Activated CD4-positive, alpha-beta T cell treated with anti-CD3 and anti-CD28 coated beads, Interleukin-2, amount 10 ng/mL, durations not matched to agents 24 days and 14 days (primary cell): ENCODE measurements at regions not wholly inside any gene's neighbourhood (a gene's known extent, or its start where the extent isn't known, plus 50 kb on each side); places are given as distances from the start of the nearest gene placed in this dataset.
"Not testable (repeated sequence)": the region's sequence is repeated elsewhere in the genome, so short reads cannot be mapped to it uniquely, and the experiment has no call there.

Source experiments
- DNase-seq: peaks from one replicate; pipeline ENCODE4 v3.0.0; 2022
- H3K27ac Mint-ChIP-seq: one replicate; pipeline ENCODE4 v1.8.0; 2022; ENCODE audit warnings: mild to moderate bottlenecking, mixed read lengths
- H3K27me3 Mint-ChIP-seq: one replicate; pipeline ENCODE4 v1.8.0; 2022; ENCODE audit warnings: mixed read lengths
- H3K36me3 Mint-ChIP-seq: one replicate; pipeline ENCODE4 v1.8.0; 2022; ENCODE audit warnings: low read depth, mild to moderate bottlenecking, mixed read lengths
- H3K4me1 Mint-ChIP-seq: one replicate; pipeline ENCODE4 v1.8.0; 2021; ENCODE audit warnings: mixed read lengths
- H3K4me3 Mint-ChIP-seq: one replicate; pipeline ENCODE4 v1.8.0; 2022; ENCODE audit warnings: mild to moderate bottlenecking, moderate library complexity, mixed read lengths
- H3K9me3 Mint-ChIP-seq: one replicate; pipeline ENCODE4 v1.8.0; 2021; ENCODE audit warnings: mixed read lengths
- intact Hi-C: fragments of 100-400 bp; cut with micrococcal nuclease; formaldehyde crosslinking; loops from one replicate; pipeline ENCODE4 v1.15.1; 2023

DNA sequence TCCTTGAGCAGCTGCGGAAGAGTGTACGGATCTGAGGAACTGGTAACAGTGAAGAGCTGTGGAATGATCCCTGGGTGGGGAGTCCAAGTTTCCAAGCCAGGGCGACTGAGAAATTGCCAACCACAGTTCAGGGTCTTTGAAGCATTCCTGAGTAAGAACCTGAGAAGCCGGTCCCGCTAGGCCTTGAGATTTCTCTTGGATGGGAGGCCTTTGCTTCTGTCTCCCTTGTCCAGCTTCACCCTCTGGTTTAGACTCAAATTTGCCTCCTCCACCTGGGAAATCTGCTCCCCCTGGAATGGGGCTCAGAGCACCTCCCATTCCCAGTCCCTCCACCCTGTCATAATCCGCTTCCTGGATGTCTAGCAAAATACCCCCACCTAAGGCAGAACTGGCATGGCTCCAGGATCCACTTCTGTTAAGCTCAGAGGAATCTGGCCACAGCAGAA is 127.7 kb upstream of the DLG1 start:
- H3K27me3 Mint-ChIP-seq = peaks cover 12% of the 10 kb centered on the region
- intact Hi-C loops = loop anchor here (5.0 kb wide), 1 partner anchor 91 kb away; no protein-coding TSS in a partner anchor

DNA sequence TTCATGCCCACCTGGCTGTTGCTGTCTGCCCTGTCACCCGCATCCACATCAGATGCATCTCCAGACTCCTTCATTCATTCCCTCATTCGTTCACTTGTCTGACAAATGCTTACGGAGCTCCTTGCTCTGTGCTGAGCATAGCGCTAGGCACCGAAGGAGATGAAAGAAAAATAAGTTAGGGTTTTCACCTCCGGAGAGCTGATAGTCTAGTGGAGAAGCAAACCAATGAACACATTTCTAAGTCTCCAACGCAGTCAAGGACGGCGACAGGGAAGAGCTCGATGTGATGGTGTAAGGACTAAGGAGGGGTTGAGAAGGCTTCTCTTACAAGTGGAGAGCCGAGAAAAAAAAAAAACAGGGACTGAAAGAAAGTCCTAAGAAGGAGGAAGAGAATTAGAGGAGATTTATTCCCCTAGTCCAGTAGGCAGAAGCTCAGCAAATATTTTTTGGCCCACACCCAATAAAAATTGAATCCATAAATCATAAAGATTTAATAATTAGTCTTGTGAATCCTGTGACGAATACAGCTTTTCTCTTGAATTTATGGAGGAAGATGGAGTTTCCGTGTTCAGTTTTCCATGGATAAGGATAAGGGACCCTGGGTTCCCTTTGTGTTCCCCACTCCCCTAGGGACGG is 127.2 kb upstream of the DLG1 start:
- peaks cover 9% of the 10 kb centered on the region for H3K27me3 Mint-ChIP-seq
- H3K4me1 Mint-ChIP-seq = peaks cover 42% of the 10 kb centered on the region
- H3K9me3 Mint-ChIP-seq = no peaks in the 10 kb centered on the region
- no peak overlapping the region for H3K27ac Mint-ChIP-seq
- DNase-seq = no peak
- intact Hi-C loops = loop anchor here (5.0 kb wide), 1 partner anchor 92 kb away; no protein-coding TSS in a partner anchor
- no peaks in the 10 kb centered on the region for H3K36me3 Mint-ChIP-seq
- H3K4me3 Mint-ChIP-seq = no peak overlapping the region

More for the DNA sequence above, 127.7 kb upstream of the DLG1 start:
- Mint-ChIP-seq H3K36me3 (no peaks in the 10 kb centered on the region), H3K27ac (no peak overlapping the region), H3K4me1 (peaks cover 46% of the 10 kb centered on the region), H3K4me3 (no peak overlapping the region), H3K9me3 (no peaks in the 10 kb centered on the region)
- DNase-seq = no peak

DNA sequence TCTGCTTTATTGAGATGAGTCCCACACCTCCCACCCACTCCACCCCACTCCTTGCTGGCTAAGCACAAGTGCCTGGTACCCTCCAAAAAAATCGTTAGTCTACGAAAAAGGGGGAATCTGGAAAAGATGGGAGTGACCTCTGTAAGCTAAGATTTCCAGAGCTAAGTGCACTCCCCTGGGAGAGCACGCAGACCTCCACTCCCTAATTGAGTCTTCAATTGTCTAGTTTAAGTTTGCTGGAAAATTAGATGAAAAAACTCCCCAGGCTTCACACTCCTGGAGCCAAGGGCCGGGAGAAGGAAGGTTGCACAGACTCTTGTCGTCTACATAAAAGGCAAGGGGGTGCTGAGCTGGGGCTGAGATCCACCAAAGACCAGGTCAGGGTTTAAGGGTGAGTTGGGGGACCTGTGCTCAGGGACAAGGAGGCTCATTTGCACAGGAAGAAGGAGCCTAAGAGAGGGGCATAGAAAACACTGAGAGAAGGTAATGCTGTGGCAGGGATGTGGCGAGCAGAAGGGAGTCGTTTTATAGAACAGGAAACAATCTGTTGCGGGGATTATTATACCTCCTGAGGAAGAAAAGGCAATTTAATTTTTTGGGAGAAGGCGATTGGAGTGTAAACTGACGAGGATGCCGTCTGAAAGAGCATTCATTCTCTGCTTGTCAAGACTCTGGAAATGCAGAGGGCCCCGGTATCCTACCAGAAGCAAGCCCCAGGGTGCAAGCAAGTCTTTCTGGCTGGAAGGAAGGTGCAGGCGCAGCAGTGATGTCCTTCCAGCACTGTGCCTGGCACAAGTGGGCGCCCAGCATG is 126.5 kb upstream of the DLG1 start:
- H3K4me1 Mint-ChIP-seq = peaks cover 41% of the 10 kb centered on the region
- intact Hi-C loops = loop anchor here (5.0 kb wide), 1 partner anchor 92 kb away; no protein-coding TSS in a partner anchor
- DNase-seq = no peak
- no peak overlapping the region for H3K4me3 Mint-ChIP-seq
- H3K27me3 Mint-ChIP-seq = peaks cover 9% of the 10 kb centered on the region
- H3K27ac Mint-ChIP-seq = no peak overlapping the region
- no peaks in the 10 kb centered on the region for H3K36me3 Mint-ChIP-seq
- no peaks in the 10 kb centered on the region for H3K9me3 Mint-ChIP-seq

DNA sequence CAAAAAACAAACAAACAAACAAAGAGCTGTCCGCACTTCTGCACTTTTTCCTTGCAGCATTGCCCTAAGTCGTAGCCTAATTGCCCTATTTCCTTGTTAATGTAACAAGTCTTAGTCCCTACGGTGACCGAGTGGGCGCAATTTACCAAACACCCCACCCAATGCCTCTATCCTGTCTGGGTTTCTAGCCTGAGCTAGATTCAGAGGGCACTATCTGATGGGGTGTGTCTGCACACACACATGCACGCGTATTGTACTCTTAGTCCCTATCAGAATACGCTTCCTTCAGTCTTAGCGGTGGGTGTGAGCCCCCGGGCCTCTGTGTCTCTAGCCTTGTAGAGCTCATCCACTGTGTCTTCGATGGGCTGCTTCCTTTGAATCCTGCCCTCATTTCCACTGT is 125.9 kb upstream of the DLG1 start:
- Mint-ChIP-seq H3K36me3 (no peaks in the 10 kb centered on the region), H3K27me3 (peaks cover 9% of the 10 kb centered on the region), H3K9me3 (no peaks in the 10 kb centered on the region), H3K4me1 (peaks cover 35% of the 10 kb centered on the region), H3K4me3 (no peak overlapping the region), H3K27ac (no peak overlapping the region)
- DNase-seq = no peak
- intact Hi-C loops = no loop called here

DNA sequence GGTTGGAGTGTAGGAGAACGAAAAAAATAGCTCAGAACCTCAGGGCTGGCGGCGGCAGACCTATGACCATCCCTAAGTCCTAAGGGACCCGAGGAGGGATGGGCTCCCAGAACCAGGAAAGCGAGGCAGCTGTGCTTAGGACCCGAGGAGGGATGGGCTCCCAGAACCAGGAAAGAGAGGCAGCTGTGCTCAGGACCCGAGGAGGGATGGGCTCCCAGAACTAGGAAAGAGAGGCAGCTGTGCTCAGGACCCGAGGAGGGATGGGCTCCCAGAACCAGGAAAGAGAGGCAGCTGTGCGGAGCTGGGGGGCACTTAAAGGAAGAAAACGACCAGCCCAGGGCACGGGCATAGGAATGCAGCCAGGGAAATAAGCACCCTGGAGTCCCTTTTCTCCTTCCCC is 125.0 kb upstream of the DLG1 start:
- no peaks in the 10 kb centered on the region for H3K9me3 Mint-ChIP-seq
- H3K4me1 Mint-ChIP-seq = peaks cover 26% of the 10 kb centered on the region
- H3K4me3 Mint-ChIP-seq = no peak overlapping the region
- intact Hi-C loops = no loop called here
- no peak overlapping the region for H3K27ac Mint-ChIP-seq
- no peaks in the 10 kb centered on the region for H3K36me3 Mint-ChIP-seq
- no peak for DNase-seq
- H3K27me3 Mint-ChIP-seq = peaks cover 9% of the 10 kb centered on the region

DNA sequence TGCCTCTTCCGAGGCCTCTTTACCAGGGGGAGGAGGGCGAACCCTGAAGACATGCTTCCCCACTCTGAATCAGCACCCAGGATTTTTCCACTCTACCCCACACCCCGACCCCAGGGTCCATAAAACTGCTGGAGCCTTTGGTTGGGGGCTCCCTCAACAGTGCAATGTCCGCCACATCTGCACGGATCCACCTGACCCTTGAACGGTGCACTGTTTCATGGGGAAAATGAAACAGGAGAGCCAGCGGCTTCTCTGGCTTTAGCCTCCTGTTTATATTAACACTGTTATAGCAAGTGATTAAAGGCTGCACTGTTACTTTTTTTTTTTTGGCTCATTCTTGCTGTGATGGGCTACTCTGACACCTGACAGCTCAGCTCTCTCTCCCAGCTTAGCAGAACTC is 124.1 kb upstream of the DLG1 start:
- no peaks in the 10 kb centered on the region for H3K9me3 Mint-ChIP-seq
- no peak overlapping the region for H3K27ac Mint-ChIP-seq
- peaks cover 12% of the 10 kb centered on the region for H3K27me3 Mint-ChIP-seq
- no peak for DNase-seq
- H3K4me1 Mint-ChIP-seq = peaks cover 18% of the 10 kb centered on the region
- no peak overlapping the region for H3K4me3 Mint-ChIP-seq
- intact Hi-C loops = no loop called here
- no peaks in the 10 kb centered on the region for H3K36me3 Mint-ChIP-seq

DNA sequence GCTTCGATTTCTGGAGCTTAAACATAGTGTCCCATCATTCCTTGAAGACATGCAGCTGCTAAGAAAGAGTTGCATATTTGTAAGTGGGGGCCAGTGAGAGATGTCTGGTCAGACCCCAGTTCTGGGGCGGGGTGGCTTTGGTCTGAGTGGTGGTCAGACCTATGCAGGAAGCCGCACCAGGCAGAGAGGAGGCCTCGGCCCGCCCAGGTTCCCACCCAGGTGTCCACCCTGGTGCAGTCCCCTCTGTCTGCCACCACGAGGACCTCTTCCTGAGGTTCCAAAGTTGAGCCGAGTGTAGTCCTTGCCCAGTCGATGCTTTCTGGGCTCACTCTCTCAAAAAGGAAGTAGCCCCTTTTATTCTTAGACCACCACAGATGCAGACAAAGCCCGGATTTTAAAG is 122.6 kb upstream of the DLG1 start:
- Mint-ChIP-seq H3K36me3 (no peaks in the 10 kb centered on the region), H3K9me3 (no peaks in the 10 kb centered on the region), H3K27ac (no peak overlapping the region), H3K27me3 (peaks cover 12% of the 10 kb centered on the region), H3K4me1 (peaks cover 12% of the 10 kb centered on the region), H3K4me3 (no peak overlapping the region)
- intact Hi-C loops = no loop called here
- no peak for DNase-seq

DNA sequence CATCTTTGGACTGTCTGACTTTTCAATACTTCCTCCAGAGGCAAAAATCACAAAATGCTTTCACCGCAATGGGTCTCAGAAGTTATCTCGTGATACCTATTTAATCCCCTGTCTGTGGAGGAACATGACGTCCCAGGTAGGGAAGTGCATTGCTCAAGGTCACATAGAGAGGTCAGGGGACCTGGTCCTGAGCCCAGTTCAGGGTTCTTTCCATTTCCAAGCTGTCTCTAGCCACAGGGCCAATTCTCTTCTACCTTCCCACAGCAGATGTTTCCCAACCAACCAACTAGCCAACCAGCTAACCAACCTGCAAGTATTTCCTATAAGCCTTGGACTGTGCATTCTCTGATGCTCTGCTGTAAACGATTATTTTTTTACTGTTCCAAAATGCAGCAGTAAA is 122.2 kb upstream of the DLG1 start:
- DNase-seq = no peak
- H3K36me3 Mint-ChIP-seq = no peaks in the 10 kb centered on the region
- H3K4me1 Mint-ChIP-seq = peaks cover 11% of the 10 kb centered on the region
- H3K4me3 Mint-ChIP-seq = no peak overlapping the region
- intact Hi-C loops = no loop called here
- H3K27ac Mint-ChIP-seq = no peak overlapping the region
- H3K9me3 Mint-ChIP-seq = no peaks in the 10 kb centered on the region
- H3K27me3 Mint-ChIP-seq = peaks cover 11% of the 10 kb centered on the region

DNA sequence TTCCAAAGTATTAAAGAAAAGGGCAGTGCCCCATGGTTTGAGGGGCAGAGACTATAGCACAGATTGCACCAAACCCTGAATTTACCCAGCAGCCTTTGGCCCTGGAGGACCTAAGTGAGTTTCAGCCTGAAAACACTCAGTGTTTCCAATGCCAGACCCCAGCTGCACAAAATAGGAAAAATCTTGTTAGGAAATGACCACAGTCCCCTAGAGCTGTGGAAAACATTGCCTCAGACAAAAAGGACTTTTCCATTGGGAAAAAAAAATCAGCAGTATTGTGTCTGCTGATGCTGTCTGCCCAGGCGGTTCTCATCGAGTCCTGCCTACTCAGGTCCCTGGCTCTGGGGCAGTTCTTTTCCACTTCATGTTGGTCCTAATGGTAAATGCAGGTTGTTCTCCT is 121.7 kb upstream of the DLG1 start:
- Mint-ChIP-seq H3K36me3 (no peaks in the 10 kb centered on the region), H3K4me3 (no peak overlapping the region), H3K9me3 (no peaks in the 10 kb centered on the region), H3K4me1 (peaks cover 8% of the 10 kb centered on the region), H3K27me3 (peaks cover 9% of the 10 kb centered on the region), H3K27ac (no peak overlapping the region)
- intact Hi-C loops = no loop called here
- DNase-seq = no peak

DNA sequence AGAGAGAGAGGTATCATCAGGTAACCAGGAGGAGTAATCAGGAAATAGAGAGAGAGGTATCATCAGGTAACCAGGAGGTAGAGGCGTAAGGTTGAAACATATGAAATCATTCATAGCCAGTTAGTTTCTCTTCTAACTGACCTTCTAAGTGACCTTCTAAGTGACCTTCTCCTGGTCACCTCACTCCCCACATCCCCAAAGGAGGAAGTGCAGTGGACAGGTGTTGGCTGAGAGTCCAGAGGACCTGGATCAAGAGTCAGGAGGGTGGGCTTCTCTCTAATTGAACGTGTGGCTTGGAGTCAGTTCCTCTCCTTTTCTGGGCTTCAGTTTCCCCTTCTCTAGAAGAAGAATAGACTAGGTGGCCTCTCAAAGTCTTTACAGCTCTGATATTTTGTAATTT is 121.3 kb upstream of the DLG1 start:
- Mint-ChIP-seq H3K27me3 (peaks cover 5% of the 10 kb centered on the region), H3K4me1 (peaks cover 4% of the 10 kb centered on the region), H3K9me3 (no peaks in the 10 kb centered on the region), H3K36me3 (no peaks in the 10 kb centered on the region), H3K27ac (no peak overlapping the region), H3K4me3 (no peak overlapping the region)
- no peak for DNase-seq
- intact Hi-C loops = no loop called here

DNA sequence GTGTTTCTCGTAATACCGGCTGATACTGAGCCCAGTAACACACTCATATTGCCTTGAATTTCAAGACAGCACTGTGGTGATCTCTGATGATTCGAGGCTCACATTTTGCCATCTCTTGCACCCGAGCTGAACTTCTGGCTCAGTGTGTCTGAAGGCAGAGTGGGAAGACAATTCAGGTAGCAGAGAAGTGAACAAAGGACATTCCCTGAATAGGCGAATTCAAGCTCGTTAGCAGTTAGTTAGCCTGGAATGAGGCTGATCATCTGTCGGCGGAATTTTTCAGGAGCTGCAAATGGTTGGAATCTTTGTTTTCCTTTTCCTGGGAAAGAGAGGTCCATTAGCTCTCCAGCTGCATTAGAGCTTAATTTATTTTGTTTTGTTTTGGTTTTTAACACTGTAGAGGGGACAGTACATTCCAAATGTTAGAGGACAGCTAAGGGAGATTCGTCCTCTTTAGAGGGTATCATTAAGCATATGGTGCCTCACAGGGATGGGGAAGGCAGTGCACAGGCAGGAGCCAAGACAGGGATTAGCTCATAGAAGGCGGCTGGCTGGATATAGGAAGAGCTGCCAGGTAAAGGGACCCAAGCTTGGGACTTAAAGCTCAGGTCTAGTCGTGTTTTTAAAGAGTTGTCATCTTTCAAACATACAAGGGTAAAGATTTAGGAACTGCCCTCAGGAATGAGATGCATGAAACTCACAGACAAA is 119.7 kb upstream of the DLG1 start:
- intact Hi-C loops = no loop called here
- H3K4me3 Mint-ChIP-seq = no peak overlapping the region
- H3K9me3 Mint-ChIP-seq = no peaks in the 10 kb centered on the region
- peaks cover 4% of the 10 kb centered on the region for H3K4me1 Mint-ChIP-seq
- DNase-seq = no peak
- H3K27me3 Mint-ChIP-seq = peaks cover 6% of the 10 kb centered on the region
- H3K27ac Mint-ChIP-seq = no peak overlapping the region
- no peaks in the 10 kb centered on the region for H3K36me3 Mint-ChIP-seq

DNA sequence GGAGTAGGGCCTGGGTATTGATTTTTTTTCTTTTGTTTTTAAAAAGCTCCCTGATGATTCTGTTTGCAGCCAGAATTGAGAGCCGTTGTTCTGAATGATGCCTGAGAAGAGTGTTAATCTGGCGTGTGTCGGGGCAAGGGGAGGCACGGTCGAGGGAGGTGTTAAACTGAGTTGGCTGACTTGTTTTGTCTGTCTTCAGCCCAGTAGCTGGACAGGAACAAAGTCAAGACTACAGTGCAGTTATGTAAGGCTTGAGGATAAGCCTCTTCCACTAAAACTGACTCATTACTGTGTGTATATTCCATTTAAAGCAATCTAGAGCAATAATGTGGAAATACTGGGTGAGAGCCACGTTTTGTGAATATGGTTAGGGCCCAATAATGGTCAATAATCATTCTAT is 119.0 kb upstream of the DLG1 start:
- DNase-seq = no peak
- H3K36me3 Mint-ChIP-seq = no peaks in the 10 kb centered on the region
- no peak overlapping the region for H3K27ac Mint-ChIP-seq
- intact Hi-C loops = no loop called here
- H3K4me3 Mint-ChIP-seq = no peak overlapping the region
- H3K27me3 Mint-ChIP-seq = peaks cover 10% of the 10 kb centered on the region
- peaks cover 4% of the 10 kb centered on the region for H3K4me1 Mint-ChIP-seq
- peaks cover 3% of the 10 kb centered on the region for H3K9me3 Mint-ChIP-seq

DNA sequence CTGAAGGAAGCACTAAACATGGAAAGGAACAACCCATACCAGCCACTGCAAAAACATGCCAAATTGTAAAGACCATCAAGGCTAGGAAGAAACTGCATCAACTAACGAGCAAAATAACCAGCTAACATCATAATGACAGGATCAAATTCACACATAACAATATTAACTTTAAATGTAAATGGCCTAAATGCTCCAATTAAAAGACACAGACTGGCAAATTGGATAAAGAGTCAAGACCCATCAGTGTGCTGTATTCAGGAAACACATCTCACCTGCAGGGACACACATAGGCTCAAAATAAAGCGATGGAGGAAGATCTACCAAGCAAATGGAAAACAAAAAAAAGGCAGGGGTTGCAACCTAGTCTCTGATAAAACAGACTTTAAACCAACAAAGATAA is 113.5 kb upstream of the DLG1 start:
- H3K4me3 Mint-ChIP-seq, H3K4me1 Mint-ChIP-seq, intact Hi-C loops, H3K27ac Mint-ChIP-seq, DNase-seq, H3K36me3 Mint-ChIP-seq, H3K9me3 Mint-ChIP-seq: not testable (repeated sequence)
- H3K27me3 Mint-ChIP-seq = peaks cover 15% of the 10 kb centered on the region

DNA sequence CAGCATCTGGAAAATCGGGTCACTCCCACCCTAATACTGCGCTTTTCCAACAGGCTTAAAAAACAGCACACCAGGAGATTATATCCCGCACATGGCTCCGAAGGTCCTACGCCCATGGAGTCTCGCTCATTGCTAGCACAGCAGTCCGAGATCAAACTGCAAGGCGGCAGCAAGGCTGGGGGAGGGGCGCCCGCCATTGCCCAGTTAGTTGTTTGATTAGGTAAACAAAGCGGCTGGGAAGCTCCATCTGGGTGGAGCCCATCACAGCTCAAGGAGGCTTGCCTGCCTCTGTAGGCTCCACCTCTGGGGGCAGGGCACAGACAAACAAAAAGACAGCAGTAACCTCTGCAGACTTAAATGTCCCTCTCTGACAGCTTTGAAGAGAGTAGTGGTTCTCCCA is 111.8 kb upstream of the DLG1 start:
- H3K36me3 Mint-ChIP-seq, intact Hi-C loops, H3K27ac Mint-ChIP-seq, H3K9me3 Mint-ChIP-seq, H3K4me1 Mint-ChIP-seq, H3K4me3 Mint-ChIP-seq, DNase-seq: not testable (repeated sequence)
- H3K27me3 Mint-ChIP-seq = peaks cover 15% of the 10 kb centered on the region
